ENCODE measurements at regions not wholly inside any gene's neighbourhood (a gene's known extent, or its start where the extent isn't known, plus 50 kb on each side); places are given as distances from the start of the nearest gene placed in this dataset.

DNA sequence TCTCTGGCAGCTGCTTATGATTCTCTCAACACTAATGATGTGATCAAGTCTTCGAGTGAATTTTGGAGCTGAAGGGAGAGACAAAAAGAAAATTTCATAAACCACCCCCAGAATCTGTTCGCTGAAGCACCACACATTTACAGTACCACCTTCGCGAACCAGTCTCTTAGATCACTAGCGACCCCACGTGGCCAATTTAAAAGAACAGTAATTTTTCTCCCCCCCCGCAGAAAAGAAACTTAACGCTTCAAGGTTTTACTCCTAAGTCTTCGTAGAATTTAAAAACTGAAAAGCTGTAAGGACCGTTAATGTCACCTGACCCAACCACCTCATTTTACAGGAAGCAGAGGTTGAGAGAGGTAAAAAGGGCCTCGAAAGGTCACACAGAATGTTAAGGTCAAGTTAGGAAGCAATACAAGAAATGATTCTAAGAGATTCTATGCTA is 187.5 kb downstream of the QDPR start:
- TF ChIP-seq, protein P1, sequence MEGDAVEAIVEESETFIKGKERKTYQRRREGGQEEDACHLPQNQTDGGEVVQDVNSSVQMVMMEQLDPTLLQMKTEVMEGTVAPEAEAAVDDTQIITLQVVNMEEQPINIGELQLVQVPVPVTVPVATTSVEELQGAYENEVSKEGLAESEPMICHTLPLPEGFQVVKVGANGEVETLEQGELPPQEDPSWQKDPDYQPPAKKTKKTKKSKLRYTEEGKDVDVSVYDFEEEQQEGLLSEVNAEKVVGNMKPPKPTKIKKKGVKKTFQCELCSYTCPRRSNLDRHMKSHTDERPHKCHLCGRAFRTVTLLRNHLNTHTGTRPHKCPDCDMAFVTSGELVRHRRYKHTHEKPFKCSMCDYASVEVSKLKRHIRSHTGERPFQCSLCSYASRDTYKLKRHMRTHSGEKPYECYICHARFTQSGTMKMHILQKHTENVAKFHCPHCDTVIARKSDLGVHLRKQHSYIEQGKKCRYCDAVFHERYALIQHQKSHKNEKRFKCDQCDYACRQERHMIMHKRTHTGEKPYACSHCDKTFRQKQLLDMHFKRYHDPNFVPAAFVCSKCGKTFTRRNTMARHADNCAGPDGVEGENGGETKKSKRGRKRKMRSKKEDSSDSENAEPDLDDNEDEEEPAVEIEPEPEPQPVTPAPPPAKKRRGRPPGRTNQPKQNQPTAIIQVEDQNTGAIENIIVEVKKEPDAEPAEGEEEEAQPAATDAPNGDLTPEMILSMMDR (IDR thresholded peaks at IDR 0.05), result peak; percentile 32 to 54 (median 44)
- no peak for TF ChIP-seq POLR2AphosphoS5 (IDR thresholded peaks at IDR 0.05)
- TF ChIP-seq POLR2A (IDR thresholded peaks at IDR 0.05), result no peak

Data from sigmoid colon (tissue), 4 donors.